Prostate gland (tissue), 2 donors: ENCODE measurements at regions not wholly inside any gene's neighbourhood (a gene's known extent, or its start where the extent isn't known, plus 50 kb on each side); places are given as distances from the start of the nearest gene placed in this dataset.

ENCODE experiments used
- POLR2A ChIP-seq: fragments of 450-650 bp; IDR thresholded peaks from one replicate; pipeline ENCODE4 v1.6.1; 2016; ENCODE audit warnings: antibody characterized with exemption, mild to moderate bottlenecking
- POLR2AphosphoS5 ChIP-seq: sonication (generic); formaldehyde crosslinking; IDR thresholded peaks from one replicate; pipeline ENCODE4 v1.6.1; 2017; ENCODE audit warnings: antibody characterized with exemption
- TF ChIP-seq, protein P1 (sequence below), 4 experiments: fragments of 200-600 bp in 2 of 4; fragments of 450-650 bp in 2 of 4; sonication (generic) in 2 of 4; IDR thresholded peaks; 1 replicate in 3 of 4; 2 replicates in 1 of 4; pipeline ENCODE4 v1.5.1; 2016 to 2019; ENCODE audit warnings: antibody characterized with exemption in 4 of 4, mild to moderate bottlenecking in 2 of 4, moderate library complexity in 2 of 4

DNA sequence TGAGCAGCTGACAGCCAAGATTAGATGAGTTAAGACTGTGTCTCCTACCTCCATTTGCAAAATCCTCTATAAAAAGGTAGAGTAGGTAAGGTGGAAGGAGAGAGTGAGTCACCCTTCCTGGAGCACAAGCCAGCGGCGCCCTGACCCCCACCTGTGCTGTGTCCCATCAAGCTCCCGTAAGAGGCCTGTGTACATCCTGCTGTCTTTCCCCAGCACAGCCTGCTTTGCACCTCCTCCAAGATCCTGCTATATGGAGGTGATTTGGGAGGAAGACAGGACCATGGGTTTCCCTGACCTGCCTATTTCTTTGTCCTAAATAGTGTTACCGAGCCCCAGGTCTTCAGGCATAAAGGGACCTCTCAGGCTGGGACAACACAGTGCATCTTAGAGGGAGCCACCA is 62.3 kb upstream of the UQCRFS1 start:
- TF ChIP-seq, protein P1, sequence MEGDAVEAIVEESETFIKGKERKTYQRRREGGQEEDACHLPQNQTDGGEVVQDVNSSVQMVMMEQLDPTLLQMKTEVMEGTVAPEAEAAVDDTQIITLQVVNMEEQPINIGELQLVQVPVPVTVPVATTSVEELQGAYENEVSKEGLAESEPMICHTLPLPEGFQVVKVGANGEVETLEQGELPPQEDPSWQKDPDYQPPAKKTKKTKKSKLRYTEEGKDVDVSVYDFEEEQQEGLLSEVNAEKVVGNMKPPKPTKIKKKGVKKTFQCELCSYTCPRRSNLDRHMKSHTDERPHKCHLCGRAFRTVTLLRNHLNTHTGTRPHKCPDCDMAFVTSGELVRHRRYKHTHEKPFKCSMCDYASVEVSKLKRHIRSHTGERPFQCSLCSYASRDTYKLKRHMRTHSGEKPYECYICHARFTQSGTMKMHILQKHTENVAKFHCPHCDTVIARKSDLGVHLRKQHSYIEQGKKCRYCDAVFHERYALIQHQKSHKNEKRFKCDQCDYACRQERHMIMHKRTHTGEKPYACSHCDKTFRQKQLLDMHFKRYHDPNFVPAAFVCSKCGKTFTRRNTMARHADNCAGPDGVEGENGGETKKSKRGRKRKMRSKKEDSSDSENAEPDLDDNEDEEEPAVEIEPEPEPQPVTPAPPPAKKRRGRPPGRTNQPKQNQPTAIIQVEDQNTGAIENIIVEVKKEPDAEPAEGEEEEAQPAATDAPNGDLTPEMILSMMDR (IDR thresholded peaks at IDR 0.05): no peak
- TF ChIP-seq POLR2A (no peak), POLR2AphosphoS5 (no peak)
